Muscle of arm (tissue), 1 donor: ENCODE measurements at regions not wholly inside any gene's neighbourhood (a gene's known extent, or its start where the extent isn't known, plus 50 kb on each side); places are given as distances from the start of the nearest gene placed in this dataset.

Source experiments
- DNase-seq: peaks from one replicate; pipeline ENCODE4 v3.0.0-alpha.2; 2013

GRCh38 chr12:91397866-91398532, 215.4 kb upstream of the DCN start:
- no peak for DNase-seq

DNA sequence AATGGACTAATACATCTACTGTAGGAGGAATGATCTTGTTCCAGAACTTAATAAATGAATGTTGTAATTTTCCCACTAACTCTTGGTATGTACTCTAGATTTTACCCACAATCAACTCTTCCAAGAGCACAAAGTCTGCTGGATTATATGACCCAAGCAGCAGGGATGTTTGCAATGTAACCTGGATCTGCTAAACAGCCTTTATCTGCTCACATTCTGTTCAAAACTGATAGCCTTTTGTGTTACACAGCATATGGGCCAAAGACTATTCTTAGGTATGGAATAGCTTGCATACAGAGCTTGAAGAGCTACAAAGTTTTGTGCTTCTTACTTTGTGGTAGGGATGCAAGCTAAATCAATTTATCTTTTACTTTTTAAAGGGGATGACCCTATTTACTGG, 213.7 kb upstream of the DCN start:
- no peak for DNase-seq

DNA sequence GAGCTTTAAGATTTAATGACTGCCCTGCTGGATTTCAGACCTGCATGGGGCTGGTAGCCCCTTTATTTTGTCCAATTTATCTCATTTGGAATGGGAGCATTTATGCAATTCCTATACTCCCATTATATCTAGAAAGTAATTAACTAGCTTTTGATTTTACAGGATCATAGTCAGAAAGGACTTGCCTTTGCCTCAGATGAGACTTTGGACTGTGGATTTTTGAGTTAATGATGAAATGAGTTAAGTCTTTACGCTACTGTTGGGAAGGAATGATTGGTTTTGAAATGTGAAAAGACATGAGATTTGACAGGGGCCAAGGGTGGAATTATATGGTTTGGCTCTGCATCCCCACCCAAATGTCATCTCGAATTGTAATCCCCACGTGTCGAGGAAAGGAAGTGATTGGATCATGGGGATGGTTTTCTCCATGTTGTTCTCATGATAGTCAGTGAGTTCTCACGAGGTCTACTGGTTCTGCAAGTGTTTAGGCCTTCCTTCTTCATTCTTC, 213.1 kb upstream of the DCN start:
- no peak for DNase-seq

- DNase-seq: no peak
Measured at GRCh38 chr12:91394903-91395302, 212.3 kb upstream of the DCN start.

DNA sequence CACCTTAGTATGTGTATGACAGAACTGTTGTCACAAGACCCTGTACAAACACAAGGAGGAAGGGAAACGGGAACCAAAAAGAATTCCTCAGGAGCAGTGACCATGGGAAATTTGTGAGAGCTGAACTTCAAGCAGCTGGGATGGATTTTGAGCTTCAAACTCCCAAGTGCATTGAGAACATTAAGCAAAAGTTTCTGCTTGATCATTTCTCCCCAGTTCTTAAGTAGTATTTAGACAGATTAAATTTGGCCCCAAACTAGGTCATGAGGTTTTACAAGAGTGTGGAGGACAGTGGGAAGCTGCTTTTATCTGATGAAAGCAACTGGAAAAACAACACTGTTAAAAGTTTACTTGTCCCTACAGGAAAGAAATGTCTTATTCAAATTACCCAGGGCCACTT, 206.0 kb upstream of the DCN start:
- DNase-seq: no peak

DNA sequence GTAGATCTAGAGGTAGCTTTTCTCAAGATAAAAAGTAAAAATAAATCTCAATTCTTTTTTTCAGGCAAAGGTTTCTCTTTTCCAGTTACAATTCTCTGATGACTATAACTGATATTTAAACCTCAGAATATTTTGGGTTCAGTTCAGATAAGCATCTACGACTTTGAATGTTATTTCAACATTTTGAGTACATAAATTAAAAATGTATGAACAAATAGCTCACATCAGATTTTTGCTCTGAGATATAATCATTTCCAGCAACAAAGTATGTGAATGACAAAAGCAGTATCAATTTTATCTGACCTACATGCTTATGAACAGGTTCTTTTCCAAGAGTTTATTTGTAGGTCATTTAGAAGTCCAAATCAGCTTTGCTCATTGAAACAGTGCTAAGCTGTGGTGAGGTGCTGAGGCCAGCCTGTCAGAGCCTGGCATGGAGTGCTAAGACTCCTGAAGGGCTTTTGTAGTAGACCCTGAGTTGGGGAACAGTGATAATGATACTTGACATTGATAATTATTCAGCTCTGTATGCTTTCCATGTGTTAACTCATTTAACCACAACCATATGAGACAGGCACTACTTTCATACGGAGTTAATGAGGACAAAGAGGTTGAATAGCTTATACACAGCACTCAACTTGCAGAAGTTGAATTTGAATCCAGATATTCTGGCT, 205.0 kb upstream of the DCN start:
- DNase-seq: no peak

DNA sequence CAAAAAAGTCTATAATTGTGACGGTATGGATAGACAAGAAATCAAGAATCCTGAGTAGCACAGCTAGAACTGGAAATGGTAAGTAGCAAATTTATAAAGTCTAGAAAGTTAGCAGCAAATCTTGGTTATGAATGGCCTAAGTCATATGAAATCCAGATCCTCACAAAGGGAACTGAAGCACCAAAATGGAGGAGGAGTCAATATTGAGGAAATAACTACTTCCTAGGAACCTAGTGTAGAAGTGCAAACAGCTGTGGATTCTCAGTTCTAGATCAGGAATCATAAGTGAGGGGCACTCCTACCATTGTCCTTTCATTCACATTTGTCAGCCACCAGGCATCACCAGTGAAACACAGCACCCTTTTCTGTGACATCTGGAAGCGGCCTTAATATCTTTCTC, 202.2 kb upstream of the DCN start:
- no peak for DNase-seq

DNA sequence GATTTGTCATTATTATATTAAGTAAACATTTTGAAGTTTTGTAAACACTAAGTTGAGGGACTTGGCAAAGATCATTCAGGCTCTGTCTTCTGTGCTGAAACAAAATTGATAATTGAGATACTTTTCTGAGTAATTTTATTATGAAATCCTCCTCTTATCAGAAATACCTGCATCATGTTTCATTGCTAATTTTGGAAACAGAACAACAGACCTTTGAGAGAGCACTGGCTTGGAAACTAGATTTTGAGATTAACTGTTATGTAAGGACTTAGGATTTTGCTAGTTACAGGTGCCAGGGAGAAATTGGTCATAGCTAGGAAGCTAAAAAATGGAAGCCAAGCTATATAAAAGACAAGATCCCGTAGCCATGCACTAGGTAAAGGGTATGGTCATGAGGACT, 201.7 kb upstream of the DCN start:
- no peak for DNase-seq

DNA sequence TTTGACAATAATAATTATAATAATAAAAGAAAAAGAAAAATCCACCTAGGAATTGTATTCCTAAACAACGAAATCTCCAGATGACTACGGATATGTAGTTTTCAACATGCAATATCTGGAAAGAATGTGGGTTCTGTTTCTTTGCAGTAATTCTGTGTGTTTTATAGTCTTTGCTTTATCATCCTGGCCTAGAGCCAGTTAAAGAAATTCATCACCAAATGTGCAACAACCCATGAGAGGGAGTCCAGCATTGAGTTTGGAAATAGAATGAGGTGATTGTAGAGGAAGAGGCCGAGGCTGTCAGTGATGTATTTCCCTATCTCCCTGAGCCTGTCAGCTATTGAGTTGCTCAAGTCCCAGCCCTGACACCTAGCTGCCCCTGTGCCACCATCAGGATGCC, 200.5 kb upstream of the DCN start:
- no peak for DNase-seq

DNA sequence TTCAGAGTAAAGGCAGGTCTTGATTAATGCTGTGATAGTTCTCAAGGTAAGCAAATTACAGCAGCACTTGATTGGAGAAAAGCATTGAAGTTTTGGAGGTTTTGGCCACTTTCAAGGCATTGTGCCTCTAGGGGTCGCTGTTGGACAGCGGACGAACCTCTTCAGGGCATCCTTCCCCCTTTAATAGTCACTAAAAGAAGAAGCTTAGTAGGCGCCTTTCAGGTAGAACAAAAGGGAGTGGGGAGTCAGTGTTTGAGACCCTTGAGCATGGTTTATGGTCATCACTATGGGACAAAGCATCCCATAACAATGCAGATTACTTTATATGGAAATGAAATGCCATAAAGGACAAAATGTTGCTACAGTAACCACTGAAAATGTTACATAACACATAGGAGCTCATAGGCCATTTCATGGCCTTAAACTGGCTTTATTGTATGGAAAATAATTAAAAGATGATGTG, 199.5 kb upstream of the DCN start:
- DNase-seq: peak; percentile 92

DNA sequence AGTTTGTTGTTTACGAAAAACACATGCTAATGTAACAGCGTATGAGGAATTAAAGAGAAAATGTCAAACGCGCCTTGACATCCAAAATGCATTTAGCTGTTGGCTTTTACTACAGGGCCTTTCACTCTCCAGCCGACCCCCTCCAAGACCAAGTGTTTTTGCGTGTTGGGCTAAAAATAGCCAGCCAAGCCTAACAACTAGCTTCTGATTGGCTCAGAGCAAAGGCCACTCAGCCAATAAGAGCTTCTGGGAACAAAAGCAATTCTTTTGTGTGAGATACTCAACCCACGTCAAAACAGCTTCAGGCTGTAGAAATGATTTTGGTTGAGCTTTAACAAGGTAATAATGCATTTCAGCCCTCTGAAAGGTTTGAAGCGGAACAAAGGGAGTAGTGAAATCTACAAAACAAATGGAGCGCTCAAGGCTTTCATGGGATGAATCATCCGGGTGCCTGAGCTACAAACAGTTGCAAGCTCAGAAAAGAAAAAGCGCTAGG, 198.7 kb upstream of the DCN start:
- peak; percentile 92 for DNase-seq

GRCh38 chr12:91380631-91381030, 198.0 kb upstream of the DCN start:
- no peak for DNase-seq

DNA sequence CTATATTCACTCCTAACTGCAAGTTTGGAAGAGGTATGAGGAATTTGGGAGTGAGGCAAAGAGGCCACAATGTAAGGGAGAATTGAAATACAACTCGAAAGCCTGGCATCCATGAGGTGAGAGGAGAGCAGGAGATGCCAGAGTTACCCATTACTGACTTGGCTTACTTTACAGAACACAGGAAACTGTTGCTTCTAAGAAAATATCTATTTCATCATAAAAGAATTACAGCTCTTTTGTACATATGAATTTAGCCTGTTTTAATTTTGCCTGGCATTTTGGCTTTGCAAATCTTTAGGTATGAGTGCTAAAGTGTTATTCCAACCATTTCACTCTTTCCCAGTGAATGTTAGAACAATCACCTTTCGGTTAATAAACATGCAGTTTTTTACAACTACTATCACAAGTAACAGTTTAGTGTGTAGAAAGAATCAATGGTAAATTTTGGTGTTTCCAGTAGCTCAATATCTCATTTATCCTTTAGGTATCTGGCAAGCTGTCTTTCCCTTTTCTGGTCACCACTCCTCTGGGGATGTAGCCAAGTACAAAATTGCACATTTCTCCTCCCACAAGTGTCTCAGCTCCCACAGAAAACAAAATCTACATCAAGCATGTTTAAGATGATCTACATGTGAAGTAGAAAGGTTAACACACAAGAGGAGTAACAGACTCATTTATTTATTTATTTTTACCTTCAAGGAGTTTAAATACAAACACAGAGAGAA, 196.6 kb upstream of the DCN start:
- DNase-seq: no peak

DNA sequence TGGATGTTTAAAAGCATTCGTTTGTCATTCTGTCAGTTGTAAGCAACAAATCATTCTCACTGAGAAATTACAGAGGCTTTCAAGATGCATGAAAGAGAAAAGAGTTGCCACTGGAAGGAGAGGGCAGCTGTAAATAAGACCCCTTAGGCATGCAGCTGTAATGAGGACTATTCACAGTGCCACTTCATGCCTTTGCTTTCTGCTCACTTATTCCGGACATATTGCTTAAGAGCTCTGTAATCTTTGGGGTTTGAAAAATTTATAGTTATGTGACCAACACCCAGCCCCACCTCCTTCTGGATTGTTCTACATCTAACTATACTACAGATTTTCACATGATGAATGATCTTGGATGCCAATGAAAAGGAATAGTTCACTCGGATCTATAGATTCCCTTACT, 194.8 kb upstream of the DCN start:
- DNase-seq: no peak

DNA sequence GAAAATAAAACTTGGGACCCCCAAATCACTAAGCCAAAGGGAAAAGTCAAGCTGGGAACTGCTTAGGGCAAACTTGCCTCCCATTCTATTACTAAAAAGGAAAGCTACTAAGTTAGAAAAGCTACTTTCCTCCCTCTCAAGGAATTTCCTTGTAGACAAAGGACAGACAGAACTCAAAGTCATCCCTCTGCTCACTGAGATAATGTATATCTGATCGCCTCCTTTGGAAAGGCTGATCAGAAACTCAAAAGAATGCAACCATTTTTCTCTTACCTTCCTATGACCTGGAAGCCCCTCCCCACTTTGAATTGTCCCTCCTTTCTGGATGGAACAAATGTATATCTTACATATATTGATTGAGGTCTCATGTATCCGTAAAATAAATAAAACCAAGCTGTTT, 190.5 kb upstream of the DCN start:
- DNase-seq: no peak

- no peak for DNase-seq
Measured at GRCh38 chr12:91370086-91370868, 187.7 kb upstream of the DCN start.

DNA sequence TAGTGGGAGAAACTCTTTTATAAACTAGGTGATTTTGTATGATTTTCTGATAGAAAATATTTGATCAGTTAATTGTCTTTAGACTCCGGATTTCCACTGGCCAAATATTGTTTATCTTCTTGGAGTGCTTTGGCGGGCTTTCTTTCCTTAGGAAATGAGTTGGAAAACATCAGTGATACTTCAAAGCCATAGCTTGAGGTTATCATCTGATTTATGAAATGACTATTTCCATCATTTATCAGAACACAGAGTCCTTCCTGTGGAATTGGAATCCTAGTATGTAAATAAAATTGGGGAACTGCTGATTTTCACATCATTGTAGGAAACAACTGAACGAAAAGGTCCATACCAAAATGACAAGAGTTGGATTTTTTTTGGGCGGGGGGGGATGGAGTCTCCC, 186.0 kb upstream of the DCN start:
- no peak for DNase-seq

DNA sequence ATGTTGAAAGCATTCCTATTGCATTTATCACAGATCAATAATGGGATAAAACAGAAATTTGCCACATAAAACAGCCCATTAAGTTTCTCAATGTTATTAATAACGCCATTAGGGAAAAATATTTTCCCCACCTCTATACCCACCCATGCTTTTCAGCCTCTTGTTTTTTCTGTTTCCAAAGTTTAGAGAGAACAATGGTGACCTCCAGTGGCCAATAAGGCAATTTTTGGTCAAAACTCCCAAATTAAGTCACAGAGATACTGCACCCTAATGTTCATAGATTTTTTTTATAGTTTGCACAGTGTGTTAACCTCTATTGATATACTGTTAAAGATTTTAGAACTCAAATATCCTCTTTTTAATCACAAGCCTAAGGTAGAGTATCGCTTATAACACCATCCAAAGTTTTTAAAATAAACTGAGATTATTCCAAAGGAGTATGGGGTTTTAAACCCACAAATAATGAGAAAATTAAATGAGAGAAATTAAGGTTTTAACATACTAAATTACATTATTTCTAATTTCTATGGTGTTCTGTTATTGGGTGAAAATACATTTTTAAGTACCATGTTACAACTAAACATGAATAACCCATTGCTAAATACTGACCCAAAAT, 184.7 kb upstream of the DCN start:
- DNase-seq: no peak

- no peak for DNase-seq
Measured at GRCh38 chr12:91364471-91365184, 182.0 kb upstream of the DCN start.

GRCh38 chr12:91361864-91362263, 179.2 kb upstream of the DCN start:
- DNase-seq: peak; percentile 46

GRCh38 chr12:91357381-91357780, 174.8 kb upstream of the DCN start:
- DNase-seq: no peak
